ENCODE measurements at regions not wholly inside any gene's neighbourhood (a gene's known extent, or its start where the extent isn't known, plus 50 kb on each side); places are given as distances from the start of the nearest gene placed in this dataset.

DNA sequence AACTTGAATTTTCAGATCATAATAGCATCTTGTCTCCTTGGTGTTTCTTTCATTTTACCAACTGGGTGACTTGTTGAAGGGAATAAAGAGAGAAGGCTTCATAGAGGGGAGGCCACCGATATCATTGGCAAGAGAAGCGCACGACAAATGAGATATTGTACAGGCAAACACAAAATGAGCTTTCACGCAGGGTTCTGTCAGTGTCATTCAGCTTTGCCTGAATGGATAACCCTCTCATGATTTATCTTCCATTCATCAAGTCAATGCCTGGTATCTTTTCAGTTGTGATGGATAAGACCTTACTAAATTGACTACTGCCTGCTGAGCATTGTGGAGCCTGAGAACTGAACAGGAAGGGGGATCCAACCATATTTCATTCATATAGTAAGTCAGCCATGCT, 188.6 kb upstream of the EPHA3 start:
- no peak overlapping the region for H3K9ac ChIP-seq (ENCODE audit: insufficient read depth in 1 of 2, low read length in 2 of 2)
- no peaks in the 10 kb centered on the region for H3K9me3 ChIP-seq (ENCODE audit: control insufficient read depth in 4 of 4, insufficient read depth in 3 of 4, low read length in 3 of 4)
- no peak overlapping the region for H3K27ac ChIP-seq (ENCODE audit: low read depth in 1 of 2, low read length in 1 of 2)
- no peak overlapping the region for H3K4me3 ChIP-seq
- no peak for ATAC-seq (ENCODE audit: insufficient read depth, low FRiP score)
- no peak for DNase-seq
- no peaks in the 10 kb centered on the region for H3K36me3 ChIP-seq (ENCODE audit: control insufficient read depth in 4 of 4, insufficient read depth in 4 of 4, low read length in 4 of 4)
- H3K27me3 ChIP-seq (ENCODE audit: control insufficient read depth in 3 of 3, insufficient read depth in 3 of 3, low read length in 2 of 3): no peaks in the 10 kb centered on the region
- WGBS, 2 donors: 97% methylated on average over 4 of the region's 4 CpGs
- no peaks in the 10 kb centered on the region for H3K4me1 ChIP-seq (ENCODE audit: control insufficient read depth in 5 of 5, insufficient read depth in 5 of 5, low read length in 5 of 5)
- TF ChIP-seq, protein P1, sequence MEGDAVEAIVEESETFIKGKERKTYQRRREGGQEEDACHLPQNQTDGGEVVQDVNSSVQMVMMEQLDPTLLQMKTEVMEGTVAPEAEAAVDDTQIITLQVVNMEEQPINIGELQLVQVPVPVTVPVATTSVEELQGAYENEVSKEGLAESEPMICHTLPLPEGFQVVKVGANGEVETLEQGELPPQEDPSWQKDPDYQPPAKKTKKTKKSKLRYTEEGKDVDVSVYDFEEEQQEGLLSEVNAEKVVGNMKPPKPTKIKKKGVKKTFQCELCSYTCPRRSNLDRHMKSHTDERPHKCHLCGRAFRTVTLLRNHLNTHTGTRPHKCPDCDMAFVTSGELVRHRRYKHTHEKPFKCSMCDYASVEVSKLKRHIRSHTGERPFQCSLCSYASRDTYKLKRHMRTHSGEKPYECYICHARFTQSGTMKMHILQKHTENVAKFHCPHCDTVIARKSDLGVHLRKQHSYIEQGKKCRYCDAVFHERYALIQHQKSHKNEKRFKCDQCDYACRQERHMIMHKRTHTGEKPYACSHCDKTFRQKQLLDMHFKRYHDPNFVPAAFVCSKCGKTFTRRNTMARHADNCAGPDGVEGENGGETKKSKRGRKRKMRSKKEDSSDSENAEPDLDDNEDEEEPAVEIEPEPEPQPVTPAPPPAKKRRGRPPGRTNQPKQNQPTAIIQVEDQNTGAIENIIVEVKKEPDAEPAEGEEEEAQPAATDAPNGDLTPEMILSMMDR (IDR thresholded peaks at IDR 0.05; ENCODE audit: control extremely low read depth, extremely low read depth): no peak

DNA sequence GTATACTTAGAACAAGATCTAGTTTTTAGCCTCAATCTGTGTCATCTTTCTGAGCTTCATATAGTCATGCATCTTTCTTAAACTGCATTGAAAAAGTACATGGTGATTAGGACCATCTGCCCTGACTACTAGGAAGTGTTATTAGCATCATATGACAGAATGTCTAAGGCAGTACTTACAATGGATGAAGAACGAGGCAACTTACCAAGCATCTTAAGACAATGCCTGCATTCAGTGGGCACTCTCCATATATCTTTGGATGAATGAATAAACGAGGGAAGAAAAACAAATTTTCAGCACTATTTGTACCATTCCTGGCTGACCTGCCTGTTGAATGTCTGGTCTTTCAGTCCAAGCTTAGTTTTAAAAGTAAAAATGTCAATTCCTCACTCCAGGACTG, 185.4 kb upstream of the EPHA3 start:
- Histone ChIP-seq H3K27ac (ENCODE audit: low read depth in 1 of 2, low read length in 1 of 2) (no peak overlapping the region), H3K4me1 (ENCODE audit: control insufficient read depth in 5 of 5, insufficient read depth in 5 of 5, low read length in 5 of 5) (no peaks in the 10 kb centered on the region), H3K36me3 (ENCODE audit: control insufficient read depth in 4 of 4, insufficient read depth in 4 of 4, low read length in 4 of 4) (no peaks in the 10 kb centered on the region), H3K4me3 (no peak overlapping the region), H3K9ac (ENCODE audit: insufficient read depth in 1 of 2, low read length in 2 of 2) (no peak overlapping the region), H3K27me3 (ENCODE audit: control insufficient read depth in 3 of 3, insufficient read depth in 3 of 3, low read length in 2 of 3) (no peaks in the 10 kb centered on the region), H3K9me3 (ENCODE audit: control insufficient read depth in 4 of 4, insufficient read depth in 3 of 4, low read length in 3 of 4) (no peaks in the 10 kb centered on the region)
- ATAC-seq (ENCODE audit: insufficient read depth, low FRiP score) (no peak), DNase-seq (no peak)
- TF ChIP-seq, protein P1 (IDR thresholded peaks at IDR 0.05; ENCODE audit: control extremely low read depth, extremely low read depth): no peak
- WGBS, 2 donors: 66 to 75% methylated on average over 2 of the region's 2 CpGs

DNA sequence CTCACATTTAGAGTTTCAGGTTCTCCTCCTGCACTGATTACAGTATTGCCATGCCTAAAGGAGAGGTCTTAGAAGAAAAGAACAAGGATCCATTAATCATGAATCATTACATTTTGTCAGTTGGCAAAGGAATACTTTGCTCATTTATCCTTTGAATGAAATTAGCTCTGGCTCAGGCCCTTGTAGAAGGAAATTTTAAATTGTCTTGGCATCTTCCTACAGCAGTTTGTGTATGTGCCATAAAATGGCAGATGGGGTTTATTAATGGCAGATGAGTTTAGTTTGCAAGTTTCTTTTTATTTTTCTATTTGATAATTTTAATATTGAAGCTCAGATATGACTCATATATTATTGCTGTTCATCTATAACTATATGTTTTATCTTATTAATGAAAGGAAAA, 181.2 kb upstream of the EPHA3 start:
- DNase-seq (no peak), ATAC-seq (ENCODE audit: insufficient read depth, low FRiP score) (no peak)
- no peak overlapping the region for H3K9ac ChIP-seq (ENCODE audit: insufficient read depth in 1 of 2, low read length in 2 of 2)
- H3K27ac ChIP-seq (ENCODE audit: low read depth in 1 of 2, low read length in 1 of 2): no peak overlapping the region
- TF ChIP-seq, protein P1 (IDR thresholded peaks at IDR 0.05; ENCODE audit: control extremely low read depth, extremely low read depth): no peak
- no peak overlapping the region for H3K4me3 ChIP-seq
- H3K36me3 ChIP-seq (ENCODE audit: control insufficient read depth in 4 of 4, insufficient read depth in 4 of 4, low read length in 4 of 4): no peaks in the 10 kb centered on the region
- H3K4me1 ChIP-seq (ENCODE audit: control insufficient read depth in 5 of 5, insufficient read depth in 5 of 5, low read length in 5 of 5): no peaks in the 10 kb centered on the region
- no peaks in the 10 kb centered on the region for H3K9me3 ChIP-seq (ENCODE audit: control insufficient read depth in 4 of 4, insufficient read depth in 3 of 4, low read length in 3 of 4)
- H3K27me3 ChIP-seq (ENCODE audit: control insufficient read depth in 3 of 3, insufficient read depth in 3 of 3, low read length in 2 of 3): no peaks in the 10 kb centered on the region

DNA sequence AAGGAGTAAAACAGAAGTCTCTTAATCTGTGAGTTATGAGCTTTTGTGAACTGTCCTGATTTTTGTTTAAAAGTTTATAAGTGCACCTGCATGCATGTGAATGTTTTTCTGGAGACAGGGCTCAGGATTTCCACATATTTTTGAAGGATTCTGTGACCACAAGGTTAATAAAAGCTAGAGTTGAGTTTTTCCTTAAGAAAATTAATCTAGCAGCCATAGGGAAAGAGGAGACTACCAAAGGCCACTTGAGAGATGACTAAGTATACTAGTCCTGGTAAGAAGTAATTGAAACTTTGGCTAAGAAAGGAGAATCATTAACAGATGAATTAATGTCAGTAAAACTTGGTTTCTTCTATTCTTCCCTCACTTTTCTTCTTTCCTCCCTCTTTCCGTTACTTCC, 176.8 kb upstream of the EPHA3 start:
- ATAC-seq (ENCODE audit: insufficient read depth, low FRiP score) (no peak), DNase-seq (no peak)
- H3K9ac ChIP-seq (ENCODE audit: insufficient read depth in 1 of 2, low read length in 2 of 2): no peak overlapping the region
- TF ChIP-seq, protein P1 (IDR thresholded peaks at IDR 0.05; ENCODE audit: control extremely low read depth, extremely low read depth): no peak
- H3K36me3 ChIP-seq (ENCODE audit: control insufficient read depth in 4 of 4, insufficient read depth in 4 of 4, low read length in 4 of 4): no peaks in the 10 kb centered on the region
- H3K27ac ChIP-seq (ENCODE audit: low read depth in 1 of 2, low read length in 1 of 2): no peak overlapping the region
- no peaks in the 10 kb centered on the region for H3K4me1 ChIP-seq (ENCODE audit: control insufficient read depth in 5 of 5, insufficient read depth in 5 of 5, low read length in 5 of 5)
- no peak overlapping the region for H3K4me3 ChIP-seq
- H3K27me3 ChIP-seq (ENCODE audit: control insufficient read depth in 3 of 3, insufficient read depth in 3 of 3, low read length in 2 of 3): no peaks in the 10 kb centered on the region
- whole genome bisulfite sequencing, 2 donors: 79 to 87% methylated on average over 1 of the region's 1 CpG
- no peaks in the 10 kb centered on the region for H3K9me3 ChIP-seq (ENCODE audit: control insufficient read depth in 4 of 4, insufficient read depth in 3 of 4, low read length in 3 of 4)

Data from lung (tissue), 11 donors.